Testis (tissue), 2 donors: ENCODE measurements at regions not wholly inside any gene's neighbourhood (a gene's known extent, or its start where the extent isn't known, plus 50 kb on each side); places are given as distances from the start of the nearest gene placed in this dataset.

Experiments used
- CTCF ChIP-seq, 3 experiments: fragments of 450-650 bp in 2 of 3; fragments of 200-600 bp in 1 of 3; sonication (generic) in 1 of 3; IDR thresholded peaks; one replicate each; pipeline ENCODE4 v1.5.1; 2016 to 2019; ENCODE audit warnings: antibody characterized with exemption in 3 of 3, mild to moderate bottlenecking in 2 of 3, moderate library complexity in 1 of 3
- POLR2A ChIP-seq: fragments of 450-650 bp; IDR thresholded peaks from one replicate; pipeline ENCODE4 v1.6.1; 2017; ENCODE audit warnings: antibody characterized with exemption, mild to moderate bottlenecking, moderate library complexity

GRCh38 chr3:103067963-103068362, 633.1 kb downstream of the ZPLD1 start:
- TF ChIP-seq CTCF (IDR thresholded peaks at IDR 0.05) (no peak), POLR2A (no peak)
